Lower lobe of right lung (tissue), 2 donors: ENCODE measurements at regions not wholly inside any gene's neighbourhood (a gene's known extent, or its start where the extent isn't known, plus 50 kb on each side); places are given as distances from the start of the nearest gene placed in this dataset.

ENCODE experiments used
- ATAC-seq, 2 donors: fragments of 200-7000 bp; cut with Tn5 transposase; one replicate each; pipeline ENCODE4 v1.9.1; 2020 to 2022; ENCODE audit warnings: mild to moderate bottlenecking in 2 of 2, moderate library complexity in 2 of 2
- DNase-seq: peaks from one replicate; pipeline ENCODE4 v3.0.0-alpha.2; 2020
- H3K27ac ChIP-seq: fragments of 200-600 bp; one replicate; pipeline ENCODE4 v1.8.0; 2022
- H3K27me3 ChIP-seq: fragments of 200-600 bp; one replicate; pipeline ENCODE4 v1.8.0; 2022; ENCODE audit warnings: low read depth
- H3K36me3 ChIP-seq: fragments of 200-600 bp; one replicate; pipeline ENCODE4 v1.8.0; 2022; ENCODE audit warnings: mild to moderate bottlenecking
- H3K4me1 ChIP-seq: fragments of 200-600 bp; one replicate; pipeline ENCODE4 v1.8.0; 2022
- H3K4me3 ChIP-seq: fragments of 200-600 bp; one replicate; pipeline ENCODE4 v1.8.0; 2022; ENCODE audit warnings: mild to moderate bottlenecking
- H3K9me3 ChIP-seq: fragments of 200-600 bp; one replicate; pipeline ENCODE4 v1.8.0; 2022
- CTCF ChIP-seq: fragments of 200-600 bp; IDR thresholded peaks from one replicate; pipeline ENCODE4 v1.8.0; 2022; ENCODE audit warnings: antibody characterized with exemption, mild to moderate bottlenecking
- intact Hi-C: fragments of 100-400 bp; cut with DNase I; formaldehyde crosslinking; loops from one replicate; pipeline ENCODE4 v1.11.0; 2022
- donor health status: DM: no; HTN: yes; CAD: no; lungs with severe emphysema.

GRCh38 chrX:45591650-45592049, 391.0 kb upstream of the DIPK2B start:
- H3K27ac ChIP-seq: no peak overlapping the region
- no peaks in the 10 kb centered on the region for H3K9me3 ChIP-seq
- DNase-seq: no peak
- no peaks in the 10 kb centered on the region for H3K4me1 ChIP-seq
- peak; percentile 51 to 64 for ATAC-seq
- intact Hi-C loops: no loop called here
- no peak for TF ChIP-seq CTCF
- no peak overlapping the region for H3K4me3 ChIP-seq
- no peaks in the 10 kb centered on the region for H3K36me3 ChIP-seq
- no peaks in the 10 kb centered on the region for H3K27me3 ChIP-seq

GRCh38 chrX:45584717-45585116, 384.0 kb upstream of the DIPK2B start:
- Histone ChIP-seq H3K9me3 (no peaks in the 10 kb centered on the region), H3K27ac (no peak overlapping the region), H3K4me3 (no peak overlapping the region), H3K27me3 (no peaks in the 10 kb centered on the region), H3K36me3 (no peaks in the 10 kb centered on the region), H3K4me1 (no peaks in the 10 kb centered on the region)
- TF ChIP-seq CTCF: no peak
- intact Hi-C loops: no loop called here
- ATAC-seq (peak in 1 of 2 donors; percentile 49), DNase-seq (no peak)

GRCh38 chrX:45577361-45577760, 376.7 kb upstream of the DIPK2B start:
- DNase-seq (no peak), ATAC-seq (no peak)
- H3K36me3 ChIP-seq: no peaks in the 10 kb centered on the region
- H3K4me1 ChIP-seq: no peaks in the 10 kb centered on the region
- intact Hi-C loops: no loop called here
- H3K27me3 ChIP-seq: no peaks in the 10 kb centered on the region
- H3K9me3 ChIP-seq: no peaks in the 10 kb centered on the region
- TF ChIP-seq CTCF: no peak
- H3K4me3 ChIP-seq: no peak overlapping the region
- no peak overlapping the region for H3K27ac ChIP-seq

GRCh38 chrX:45571453-45571852, 370.8 kb upstream of the DIPK2B start:
- Histone ChIP-seq H3K4me1 (no peaks in the 10 kb centered on the region), H3K9me3 (no peaks in the 10 kb centered on the region), H3K4me3 (no peak overlapping the region), H3K36me3 (no peaks in the 10 kb centered on the region), H3K27me3 (no peaks in the 10 kb centered on the region), H3K27ac (no peak overlapping the region)
- no peak for DNase-seq
- ATAC-seq: no peak
- intact Hi-C loops: no loop called here
- TF ChIP-seq CTCF: no peak

- ATAC-seq (no peak), DNase-seq (no peak)
- H3K36me3 ChIP-seq: no peaks in the 10 kb centered on the region
- no peak overlapping the region for H3K4me3 ChIP-seq
- H3K9me3 ChIP-seq: no peaks in the 10 kb centered on the region
- no peaks in the 10 kb centered on the region for H3K27me3 ChIP-seq
- intact Hi-C loops: no loop called here
- no peak overlapping the region for H3K27ac ChIP-seq
- no peaks in the 10 kb centered on the region for H3K4me1 ChIP-seq
- no peak for TF ChIP-seq CTCF
Measured at GRCh38 chrX:45566456-45566855, 365.8 kb upstream of the DIPK2B start.

GRCh38 chrX:45557387-45557786, 356.7 kb upstream of the DIPK2B start:
- no peaks in the 10 kb centered on the region for H3K9me3 ChIP-seq
- H3K4me3 ChIP-seq: no peak overlapping the region
- no peaks in the 10 kb centered on the region for H3K27me3 ChIP-seq
- no peak for TF ChIP-seq CTCF
- H3K4me1 ChIP-seq: no peaks in the 10 kb centered on the region
- no peak overlapping the region for H3K27ac ChIP-seq
- H3K36me3 ChIP-seq: no peaks in the 10 kb centered on the region
- intact Hi-C loops: no loop called here
- DNase-seq (no peak), ATAC-seq (no peak)
